NCI-H2227 treated with DMSO at 0.1 percent for 48 hours (cell line): ENCODE measurements at regions not wholly inside any gene's neighbourhood (a gene's known extent, or its start where the extent isn't known, plus 50 kb on each side); places are given as distances from the start of the nearest gene placed in this dataset.
"Not testable (repeated sequence)": the region's sequence is repeated elsewhere in the genome, so short reads cannot be mapped to it uniquely, and the experiment has no call there.

ENCODE experiments used
- DNase-seq: peaks from one replicate; lab custom pipeline; 2025; lab: John Stamatoyannopoulos, UW

DNA sequence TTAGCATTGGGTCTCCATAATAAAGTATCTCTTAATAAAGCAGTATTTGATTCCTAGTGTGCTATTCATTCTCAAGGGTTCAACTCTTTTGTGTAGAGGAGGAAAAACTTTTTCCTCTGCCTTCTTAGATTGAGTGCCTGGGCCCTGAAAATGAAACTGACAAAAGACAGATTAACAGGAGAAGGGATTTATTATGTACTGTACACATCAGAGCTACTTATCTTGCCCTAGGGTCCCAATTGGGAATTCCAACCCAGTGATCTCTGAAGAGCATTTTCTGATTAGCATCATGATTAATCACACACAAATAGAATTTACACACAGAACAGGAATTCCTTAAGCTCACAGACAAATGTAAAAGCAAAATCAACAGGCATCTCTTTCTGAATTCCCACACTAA, 128.9 kb downstream of the CD164 start:
- no peak for DNase-seq

DNA sequence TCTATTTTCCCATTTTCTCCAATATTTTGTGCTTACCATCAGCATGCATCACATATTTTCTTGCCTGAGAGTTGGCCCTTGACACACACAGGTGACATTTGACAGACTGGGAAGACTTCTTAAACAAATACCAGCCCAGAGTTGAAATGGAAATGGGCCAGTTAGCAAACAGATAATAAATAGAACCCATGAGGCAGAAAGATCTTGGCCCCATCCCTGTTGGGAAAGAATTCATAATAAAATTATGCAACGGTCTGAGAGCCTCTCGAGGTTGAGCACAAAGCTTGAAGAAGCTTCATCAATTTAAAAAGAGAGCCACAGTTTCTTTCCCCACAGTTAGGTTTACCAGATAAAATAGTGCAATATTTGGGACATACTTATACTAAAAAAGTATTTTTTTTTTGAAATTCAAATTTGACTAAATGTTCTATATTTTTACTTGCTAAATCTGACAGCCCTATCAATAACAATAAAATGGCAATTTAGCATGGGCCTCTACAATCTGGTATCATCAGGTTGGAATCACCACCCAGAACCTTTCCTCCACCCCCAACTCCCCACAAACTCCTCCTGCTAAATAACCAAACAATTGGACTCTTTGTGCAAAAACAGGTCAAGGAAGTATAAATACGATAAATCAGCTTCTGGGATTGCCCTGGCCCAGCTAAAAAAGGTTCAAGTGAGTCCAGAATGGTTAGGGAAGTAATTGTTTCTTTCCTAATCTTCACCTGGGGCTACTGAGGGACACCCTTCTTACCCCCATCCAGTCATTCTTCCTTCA, 129.8 kb downstream of the CD164 start:
- no peak for DNase-seq

DNA sequence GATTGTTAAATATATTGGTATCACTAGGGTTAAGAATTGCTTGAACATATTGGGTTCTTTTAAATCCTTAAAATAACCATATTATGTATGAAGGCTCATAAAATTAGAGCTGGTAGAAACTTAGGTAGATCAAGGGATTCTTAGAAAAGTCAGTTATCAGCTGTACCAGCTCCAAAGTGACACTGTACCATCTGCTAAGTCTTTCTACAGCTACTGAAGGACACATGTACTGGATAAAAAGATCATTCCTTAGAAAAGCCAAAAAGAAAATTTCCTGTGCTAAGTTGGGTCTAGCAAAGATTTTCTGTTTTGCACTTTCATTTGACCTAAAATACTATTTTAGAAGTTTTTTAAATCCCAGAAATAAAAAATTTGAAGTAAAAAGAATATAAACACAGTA, 130.4 kb downstream of the CD164 start:
- no peak for DNase-seq

DNA sequence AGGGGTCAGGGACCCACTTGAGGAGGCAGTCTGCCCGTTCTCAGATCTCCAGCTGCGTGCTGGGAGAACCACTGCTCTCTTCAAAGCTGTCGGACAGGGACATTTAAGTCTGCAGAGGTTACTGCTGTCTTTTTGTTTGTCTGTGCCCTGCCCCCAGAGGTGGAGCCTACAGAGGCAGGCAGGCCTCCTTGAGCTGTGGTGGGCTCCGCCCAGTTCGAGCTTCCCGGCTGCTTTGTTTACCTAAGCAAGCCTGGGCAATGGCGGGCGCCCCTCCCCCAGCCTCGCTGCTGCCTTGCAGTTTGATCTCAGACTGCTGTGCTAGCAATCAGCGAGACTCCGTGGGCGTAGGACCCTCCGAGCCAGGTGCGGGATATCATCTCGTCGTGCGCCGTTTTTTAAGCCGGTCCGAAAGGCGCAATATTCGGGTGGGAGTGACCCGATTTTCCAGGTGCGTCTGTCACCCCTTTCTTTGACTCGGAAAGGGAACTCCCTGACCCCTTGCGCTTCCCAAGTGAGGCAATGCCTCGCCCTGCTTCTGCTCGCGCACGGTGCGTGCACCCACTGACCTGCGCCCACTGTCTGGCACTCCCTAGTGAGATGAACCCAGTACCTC, 131.6 kb downstream of the CD164 start:
- DNase-seq: not testable (repeated sequence)

DNA sequence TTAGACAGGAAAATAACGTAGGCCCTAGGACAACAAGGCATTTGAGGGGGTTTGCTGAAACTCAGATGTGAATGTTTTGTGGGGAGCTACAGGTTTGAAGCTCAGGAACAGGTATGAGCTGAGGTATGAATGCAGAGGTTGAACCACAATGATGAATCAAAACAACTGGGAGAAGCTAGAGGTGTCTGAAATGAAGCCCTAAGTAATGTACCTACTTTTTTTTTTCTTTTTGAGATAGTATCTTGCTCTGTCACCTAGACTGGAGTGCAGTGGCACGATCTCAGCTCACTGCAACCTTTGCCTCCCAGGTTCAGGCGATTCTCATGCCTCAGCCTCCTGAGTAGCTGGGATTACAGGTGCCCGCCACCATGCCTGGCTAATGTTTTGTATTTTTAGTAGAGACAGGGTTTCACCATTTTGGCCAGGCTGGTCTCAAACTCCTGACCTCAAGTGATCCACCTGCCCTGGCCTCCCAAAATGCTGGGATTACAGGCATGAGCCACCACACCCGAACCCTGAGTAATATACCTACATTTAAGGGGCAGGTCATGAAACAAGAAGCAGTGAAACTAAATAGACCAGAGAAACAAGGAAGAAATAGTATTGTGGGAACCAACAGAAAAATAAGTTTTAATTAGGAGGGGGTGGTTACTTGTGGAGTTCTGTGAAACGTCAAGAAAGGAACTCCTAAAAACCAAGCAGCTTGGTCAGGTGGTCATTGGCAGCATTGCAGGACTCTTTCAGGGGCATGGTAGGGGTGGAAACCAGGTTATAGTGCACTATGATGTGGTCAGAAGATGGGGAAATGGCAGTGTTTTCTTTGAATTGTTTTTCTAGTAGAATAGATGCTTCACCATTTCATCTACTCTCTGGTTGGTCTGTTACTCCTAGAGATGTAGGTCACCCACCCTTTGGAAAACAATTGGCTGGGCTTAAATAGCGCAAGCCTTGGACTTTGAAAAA, 138.1 kb downstream of the CD164 start:
- DNase-seq: no peak

DNA sequence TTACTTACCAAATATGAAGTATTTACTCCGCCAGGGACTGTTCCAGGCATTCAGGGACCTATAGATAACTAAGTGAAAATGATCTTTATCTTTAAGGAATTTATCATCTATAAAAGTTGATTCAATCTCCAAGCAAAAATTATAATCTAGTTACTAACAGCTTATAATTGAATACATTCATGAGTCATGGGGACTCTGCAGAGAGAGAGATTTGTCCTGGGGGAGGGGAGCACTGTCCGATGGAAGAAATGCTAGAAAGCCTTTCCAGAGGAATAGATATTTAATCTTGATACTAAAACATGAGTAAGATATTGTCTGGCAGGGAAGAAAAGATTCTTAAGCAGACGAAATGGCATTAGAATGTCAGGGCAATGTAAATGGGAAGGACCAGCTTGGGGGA, 139.3 kb downstream of the CD164 start:
- no peak for DNase-seq

DNA sequence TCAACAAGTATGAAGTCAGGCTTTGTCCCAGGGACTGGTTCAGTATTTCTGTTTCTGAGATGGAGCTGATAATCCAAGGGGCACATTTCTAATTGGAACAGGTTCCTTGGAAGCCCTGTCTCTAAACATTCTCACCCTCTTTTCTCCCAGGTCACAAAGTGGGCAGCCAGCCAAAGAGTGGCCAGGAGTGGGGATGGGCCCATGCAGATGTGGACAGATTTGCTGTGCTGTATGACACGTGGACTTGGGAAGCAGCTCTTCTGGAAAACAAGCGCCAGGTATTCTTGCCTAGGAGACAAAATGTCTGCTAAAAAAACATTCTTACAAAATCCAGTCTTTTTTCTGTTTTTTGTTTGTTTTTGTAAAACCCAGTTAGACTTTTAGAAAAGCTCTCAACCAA, 140.2 kb downstream of the CD164 start:
- DNase-seq: no peak

DNA sequence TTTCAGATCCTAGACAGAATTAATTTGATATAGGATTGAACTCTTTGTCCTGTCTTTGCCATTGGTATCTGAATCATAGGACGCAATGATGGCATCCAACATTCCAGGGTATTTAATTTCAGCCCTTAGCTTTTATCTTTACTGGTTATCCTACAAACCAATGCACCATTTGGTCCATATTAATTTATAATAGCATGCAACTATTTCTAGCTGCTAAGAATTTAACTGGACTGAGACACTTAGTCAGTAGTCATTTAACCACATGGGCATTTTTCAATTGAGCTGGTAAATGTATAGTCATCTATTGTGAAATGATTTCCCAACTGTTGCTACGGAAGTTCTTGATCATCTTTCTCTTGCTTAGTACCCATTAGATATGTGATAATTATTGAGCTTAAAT, 141.1 kb downstream of the CD164 start:
- DNase-seq: no peak

DNA sequence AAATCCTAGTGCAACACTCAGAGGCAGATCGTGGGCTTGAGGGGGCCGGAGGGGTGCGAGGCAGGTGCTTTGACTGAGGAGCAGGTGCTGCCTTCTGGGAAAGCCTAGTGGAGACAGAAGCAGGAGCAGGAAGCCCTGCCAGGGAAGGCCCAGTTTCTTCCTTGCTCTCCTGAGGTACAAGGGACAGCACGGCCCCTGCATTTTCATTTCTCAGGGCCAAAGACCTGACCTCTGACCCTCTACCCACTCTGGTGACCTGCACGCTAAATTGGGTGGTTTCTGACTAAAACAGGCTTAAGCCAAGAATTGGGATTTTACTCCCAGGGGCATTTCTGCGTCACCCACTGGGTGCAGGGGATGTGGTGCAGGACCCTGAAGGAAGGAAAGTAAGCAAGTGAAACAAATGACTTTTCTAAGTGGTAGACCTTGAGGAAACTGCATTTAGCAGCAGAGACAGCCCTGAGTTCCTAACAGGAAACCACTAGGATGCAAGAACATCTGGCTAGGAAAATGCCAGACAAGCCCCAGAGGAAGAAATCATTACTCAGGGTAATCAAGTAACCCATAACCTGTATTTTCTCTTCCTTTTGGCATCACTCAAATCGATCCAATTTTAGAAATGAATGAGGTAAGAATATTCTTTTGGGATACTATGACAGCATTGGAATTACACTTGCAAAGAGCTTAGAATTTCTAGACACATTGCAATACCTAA, 141.7 kb downstream of the CD164 start:
- no peak for DNase-seq

DNA sequence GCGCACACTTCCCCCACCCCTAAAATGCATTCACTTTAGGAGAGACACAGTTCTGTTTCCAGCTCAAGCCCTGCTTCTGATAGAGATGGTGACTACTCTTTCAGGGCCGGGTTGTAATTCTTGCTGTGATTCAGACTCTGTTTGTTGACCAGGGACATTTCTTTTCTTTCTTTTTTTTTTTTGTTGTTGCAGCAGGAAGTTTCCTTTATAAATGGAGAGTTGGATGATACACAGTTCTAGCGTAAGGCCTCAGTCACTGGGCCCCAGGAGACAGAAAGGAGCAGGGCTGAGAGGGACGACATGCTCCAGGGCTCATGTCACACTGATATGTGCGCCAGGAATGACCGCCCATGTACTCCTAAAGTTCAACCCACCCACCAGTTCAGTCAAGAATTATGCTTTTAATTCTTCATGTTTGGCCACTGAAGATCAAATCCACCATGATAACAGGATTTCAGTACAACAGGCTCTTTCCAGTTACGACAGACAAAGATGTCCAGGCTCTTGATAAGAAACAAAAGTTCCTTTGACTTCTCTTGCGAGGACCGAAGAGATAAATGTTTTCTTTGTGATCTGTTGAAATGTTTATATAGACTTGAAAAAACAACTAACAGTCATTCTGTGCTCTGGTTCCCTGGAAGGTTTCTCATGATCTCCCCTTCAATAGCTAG, 142.5 kb downstream of the CD164 start:
- no peak for DNase-seq

DNA sequence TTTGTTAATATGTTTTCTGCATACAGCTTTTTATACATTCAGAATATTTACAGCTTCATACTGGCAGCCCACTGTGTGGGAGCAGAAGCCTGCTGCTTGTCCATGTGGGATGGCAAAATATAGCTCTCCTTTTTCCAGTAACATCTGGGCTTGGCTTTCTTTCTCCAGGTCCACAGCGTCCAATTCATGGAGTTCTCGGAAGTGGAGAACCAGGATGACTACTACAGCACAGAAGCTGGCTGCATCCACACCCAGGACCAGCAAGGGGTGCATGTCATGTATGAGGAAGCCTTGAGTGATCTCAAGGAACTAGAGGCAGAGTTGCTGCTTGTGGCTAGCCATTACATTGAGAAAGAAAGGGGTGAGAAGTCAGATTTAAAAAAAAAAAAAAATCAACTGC, 143.1 kb downstream of the CD164 start:
- DNase-seq: no peak

DNA sequence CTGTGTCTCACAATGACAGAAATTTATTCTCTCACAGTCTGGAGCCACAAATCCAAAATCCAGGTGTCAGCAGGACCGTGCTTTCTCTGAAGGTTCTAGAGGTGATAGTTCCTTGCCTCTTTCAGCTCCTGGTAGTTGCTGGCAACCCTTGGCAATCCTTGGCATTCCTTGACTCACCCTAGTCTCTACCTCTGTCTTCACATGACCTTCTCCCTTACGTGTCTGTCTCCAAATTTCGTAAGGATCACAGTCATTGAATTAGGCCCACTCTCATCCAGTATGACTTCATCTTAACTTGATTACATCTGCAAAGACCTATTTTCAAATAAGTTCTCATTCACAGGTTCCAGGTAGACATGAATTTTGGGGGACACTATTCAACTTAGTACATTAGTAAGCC, 143.1 kb downstream of the CEP57L1 start:
- no peak for DNase-seq

DNA sequence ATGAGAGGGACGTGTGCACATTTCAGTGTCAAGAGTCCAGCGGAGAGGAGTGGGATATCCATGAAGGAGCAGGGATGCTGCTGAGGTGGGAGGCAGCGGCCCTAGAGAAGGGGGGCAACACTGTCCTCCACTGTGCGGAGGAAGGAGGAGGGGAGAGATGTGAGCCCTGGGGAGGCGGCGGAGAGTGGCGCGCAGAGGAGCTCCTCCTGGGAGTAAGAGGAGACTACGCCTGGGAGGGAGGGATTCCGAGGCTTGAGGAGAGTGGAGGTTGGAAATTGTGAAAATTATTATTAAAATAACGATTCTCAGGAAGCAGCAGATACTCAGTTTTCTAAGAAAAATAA, 142.7 kb downstream of the CEP57L1 start:
- no peak for DNase-seq

DNA sequence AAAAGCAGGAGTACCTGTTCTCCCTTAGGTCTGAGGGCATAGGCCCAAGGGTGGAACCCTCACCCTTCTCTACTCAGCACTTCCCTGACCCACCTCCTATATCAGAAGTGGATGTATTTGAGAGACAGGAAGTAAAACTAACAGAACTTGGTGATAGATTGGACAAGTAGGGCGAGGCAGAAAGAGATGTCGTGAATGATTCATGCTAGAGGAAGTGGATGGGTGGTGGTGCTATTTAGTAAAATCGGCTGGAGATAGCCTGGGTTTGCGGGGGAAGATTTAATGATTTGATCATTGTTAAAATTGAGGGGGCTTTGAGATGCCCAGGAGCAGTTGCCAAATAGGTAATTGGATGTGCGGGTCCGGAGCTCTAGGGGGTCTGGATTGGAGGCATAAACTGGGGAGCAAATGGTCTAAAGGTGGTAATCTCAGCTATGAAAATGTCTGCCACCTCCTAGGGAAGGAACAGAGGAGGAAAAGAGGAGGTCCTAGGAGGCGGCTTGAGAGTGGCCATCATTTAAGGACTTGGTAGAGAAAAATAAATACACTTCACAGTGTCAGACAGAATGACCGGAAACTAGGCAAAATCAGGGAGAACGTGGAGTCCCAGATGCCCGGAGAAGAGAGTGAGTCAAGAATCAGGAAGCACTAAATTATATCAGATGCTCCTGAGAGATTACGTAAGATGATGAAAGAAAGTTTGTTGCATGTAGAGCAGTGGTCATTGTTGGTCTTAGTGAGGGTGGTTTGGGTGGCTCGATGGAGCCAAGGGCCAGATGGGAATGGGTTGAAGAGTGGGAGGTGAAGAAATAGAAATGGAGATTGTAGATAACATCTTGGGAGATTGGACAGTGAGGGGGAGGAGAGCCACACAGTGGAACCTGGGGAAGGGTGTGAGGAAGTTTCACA, 142.0 kb downstream of the CEP57L1 start:
- DNase-seq: no peak

DNA sequence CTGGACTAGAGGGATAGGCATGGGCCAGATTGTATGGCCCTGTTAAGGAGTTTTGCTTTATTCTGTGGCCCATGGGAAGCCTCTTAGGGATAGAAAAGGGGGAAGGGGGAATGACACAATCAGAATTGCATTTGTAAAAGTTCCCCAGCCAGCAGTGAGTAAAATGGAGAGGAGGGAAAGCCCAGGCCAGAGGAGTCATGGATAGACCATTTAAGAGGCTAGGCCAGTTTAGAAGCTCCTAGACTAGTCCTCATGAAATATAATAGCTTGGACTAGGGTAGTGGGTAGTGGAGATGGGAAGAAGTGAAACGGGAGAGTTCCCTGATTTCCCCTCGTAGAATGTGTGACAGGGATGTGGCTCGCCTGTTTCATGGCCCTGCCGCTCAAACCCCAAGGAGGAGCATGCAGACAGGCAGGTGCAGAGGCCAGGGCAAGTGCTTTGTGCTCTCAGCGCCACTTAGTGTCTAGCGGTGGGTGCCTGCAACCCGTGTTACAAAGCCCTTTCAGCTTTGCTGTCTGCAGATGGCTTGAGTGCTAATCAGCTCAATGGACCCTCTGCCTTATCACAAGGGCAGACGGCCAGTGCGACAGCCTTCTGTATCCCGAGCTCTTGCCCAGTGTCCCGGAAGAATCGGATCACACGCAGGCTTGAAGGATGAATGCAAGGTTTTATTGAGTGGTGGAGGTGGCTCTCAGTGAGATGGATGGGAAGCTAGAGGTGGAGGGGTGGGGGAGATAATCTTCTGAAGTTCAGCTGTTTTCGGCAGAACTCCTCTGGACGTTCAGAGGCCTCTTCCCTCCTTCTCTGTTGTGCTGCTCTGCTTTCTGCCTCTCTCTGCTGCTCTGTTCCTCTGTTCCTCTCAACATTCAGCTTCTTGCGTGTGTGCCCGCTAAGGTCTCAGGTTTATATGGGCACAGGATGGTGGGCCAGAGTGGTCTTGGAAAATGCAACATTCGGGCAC, 141.1 kb downstream of the CEP57L1 start:
- DNase-seq: no peak

DNA sequence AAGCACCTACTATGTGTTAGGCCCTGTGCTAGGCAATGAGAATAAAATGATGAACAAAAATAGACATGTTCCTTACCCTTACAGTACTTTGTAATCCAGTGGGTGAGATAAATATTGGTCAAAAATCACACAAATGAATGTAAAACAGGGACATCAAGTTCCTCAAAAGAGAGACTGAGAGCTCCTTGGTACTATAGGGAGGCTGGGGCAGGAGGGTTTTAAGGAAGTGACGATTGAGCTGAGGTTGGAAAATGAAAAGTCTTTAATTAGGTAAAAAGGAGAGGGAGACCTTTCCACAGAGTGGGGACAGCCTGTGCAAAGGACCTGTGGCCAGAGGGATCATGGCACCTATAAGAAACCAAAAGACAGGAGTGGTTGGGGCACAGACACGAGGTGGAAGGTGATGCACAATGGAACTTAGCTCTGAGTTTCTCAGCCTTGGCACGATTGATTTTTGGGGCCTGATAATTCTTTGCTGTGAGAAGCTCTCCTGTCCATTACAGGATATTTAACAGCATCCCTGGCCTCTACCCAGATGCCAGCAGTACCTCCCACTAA, 140.3 kb downstream of the CEP57L1 start:
- DNase-seq: no peak

DNA sequence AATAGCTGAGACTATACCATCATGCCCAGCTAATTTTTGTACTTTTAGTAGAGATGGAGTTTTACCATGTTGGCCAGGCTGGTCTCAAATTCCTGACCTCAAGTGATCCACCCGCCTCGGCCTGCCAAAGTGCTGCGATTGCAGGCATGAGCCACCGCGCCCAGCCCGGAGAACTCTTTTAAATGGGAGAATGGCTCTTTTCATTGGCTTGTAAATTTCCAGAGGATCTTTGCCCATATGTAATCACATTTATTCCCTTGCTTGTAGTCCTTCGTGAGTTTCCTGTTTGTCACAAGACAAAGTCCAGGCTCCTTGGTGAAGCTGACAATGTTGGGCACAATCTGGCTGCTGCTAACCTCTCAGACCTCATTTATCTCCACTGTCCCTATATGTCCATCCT, 135.1 kb downstream of the CEP57L1 start:
- no peak for DNase-seq

DNA sequence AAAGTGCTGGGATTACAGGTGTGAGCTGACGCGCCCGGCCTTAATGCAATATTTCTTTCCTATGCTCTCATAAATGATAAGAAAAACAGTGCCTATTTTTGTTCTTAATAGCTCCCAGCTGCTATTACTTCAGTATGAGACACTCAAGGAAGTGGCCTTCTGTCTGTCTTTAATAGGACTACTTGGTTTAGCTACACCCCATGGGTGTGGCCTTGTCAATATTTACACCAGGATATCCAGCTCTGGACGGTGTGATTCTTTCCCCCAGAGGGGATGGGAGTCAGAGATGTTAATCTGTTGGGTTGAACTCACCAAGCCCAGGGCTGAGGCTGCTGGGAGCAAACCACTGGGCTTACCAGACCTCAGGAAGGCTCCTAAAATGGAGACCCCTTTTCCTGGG, 134.2 kb downstream of the CEP57L1 start:
- no peak for DNase-seq

DNA sequence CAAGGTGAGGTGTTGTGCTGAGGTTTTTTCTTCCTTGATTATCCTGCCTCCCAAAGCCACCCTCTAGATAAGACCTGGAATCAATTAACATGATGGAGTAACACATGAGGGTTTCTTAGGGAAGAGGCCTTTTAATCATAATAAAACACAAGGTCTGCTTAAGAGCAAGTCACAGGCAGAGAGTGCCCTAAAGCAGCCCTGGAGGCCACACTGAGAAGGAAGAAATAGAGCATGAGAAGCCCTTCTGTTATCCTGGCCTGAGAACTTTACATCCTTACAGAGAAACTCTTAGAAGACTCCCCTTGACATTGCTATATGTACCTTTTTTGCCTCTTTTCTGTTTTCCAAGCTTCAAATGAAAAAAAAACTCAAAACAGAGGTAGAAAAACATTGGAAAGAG, 132.3 kb downstream of the CEP57L1 start:
- DNase-seq: no peak
